Liver (tissue), 8 donors: ENCODE measurements at regions not wholly inside any gene's neighbourhood (a gene's known extent, or its start where the extent isn't known, plus 50 kb on each side); places are given as distances from the start of the nearest gene placed in this dataset.

Experiments used
- DNase-seq: peaks from one replicate; pipeline ENCODE4 v3.0.0-alpha.2; 2017; ENCODE audit warnings: low spot score
- H3K27ac ChIP-seq, 2 donors: one replicate each; pipeline ENCODE4 v1.7.0; 2013; ENCODE audit warnings: inconsistent platforms in 2 of 2, low read length in 2 of 2, control low read depth in 1 of 2, low read depth in 1 of 2, mild to moderate bottlenecking in 1 of 2
- H3K27me3 ChIP-seq, 4 donors: one replicate each; pipeline versions ENCODE4 v1.6.1 to v1.7.0; 2013; ENCODE audit warnings: low read length in 3 of 4, inconsistent platforms in 1 of 4, mild to moderate bottlenecking in 1 of 4, moderate library complexity in 1 of 4; ENCODE audit not compliant: control insufficient read depth in 4 of 4, insufficient read depth in 4 of 4
- H3K36me3 ChIP-seq, 4 donors: one replicate each; pipeline versions ENCODE4 v1.6.1 to v1.7.0; 2013; ENCODE audit warnings: low read length in 3 of 4, mild to moderate bottlenecking in 3 of 4, low read depth in 1 of 4, moderate library complexity in 1 of 4; ENCODE audit not compliant: control insufficient read depth in 4 of 4, insufficient read depth in 3 of 4
- H3K4me1 ChIP-seq, 4 donors: one replicate each; pipeline versions ENCODE4 v1.6.1 to v1.7.0; 2013; ENCODE audit warnings: low read length in 3 of 4, mild to moderate bottlenecking in 3 of 4, moderate library complexity in 1 of 4; ENCODE audit not compliant: control insufficient read depth in 4 of 4, insufficient read depth in 4 of 4
- H3K4me3 ChIP-seq, 3 donors: one replicate each; pipeline versions ENCODE4 v1.6.1 to v1.7.0; 2013; ENCODE audit warnings: low read length in 3 of 3, control low read depth in 1 of 3, low read depth in 1 of 3, mild to moderate bottlenecking in 1 of 3
- H3K9ac ChIP-seq, 2 donors: one replicate each; pipeline ENCODE4 v1.7.0; 2013; ENCODE audit warnings: low read length in 2 of 2, mild to moderate bottlenecking in 2 of 2, moderate library complexity in 2 of 2, control low read depth in 1 of 2, low read depth in 1 of 2
- H3K9me3 ChIP-seq, 4 donors: one replicate each; pipeline versions ENCODE4 v1.6.1 to v1.7.0; 2013; ENCODE audit warnings: low read length in 3 of 4; ENCODE audit not compliant: control insufficient read depth in 4 of 4
- EGR1 ChIP-seq, 2 donors: IDR thresholded peaks; 2 replicates each; pipeline ENCODE4 v1.6.1; 2016 to 2018; ENCODE audit warnings: antibody characterized with exemption in 2 of 2, low read depth in 2 of 2
- FOXA1 ChIP-seq: IDR thresholded peaks from 2 replicates; pipeline ENCODE4 v1.6.1; 2016; ENCODE audit warnings: antibody characterized with exemption
- FOXA2 ChIP-seq: IDR thresholded peaks from 2 replicates; pipeline ENCODE4 v1.6.1; 2016; ENCODE audit warnings: antibody characterized with exemption
- GABPA ChIP-seq, 2 donors: IDR thresholded peaks in 1 of 2; conservative IDR thresholded peaks in 1 of 2; 2 replicates each; pipeline ENCODE4 v1.6.1; 2016; ENCODE audit warnings: antibody characterized with exemption in 2 of 2, mild to moderate bottlenecking in 1 of 2, moderate library complexity in 1 of 2
- HNF4A ChIP-seq, 2 donors: conservative IDR thresholded peaks; 2 replicates each; pipeline ENCODE4 v1.6.1; 2016; ENCODE audit warnings: antibody characterized with exemption in 2 of 2, mild to moderate bottlenecking in 2 of 2
- HNF4G ChIP-seq: IDR thresholded peaks from 2 replicates; pipeline ENCODE4 v1.6.1; 2016; ENCODE audit warnings: antibody characterized with exemption
- JUND ChIP-seq, 2 donors: IDR thresholded peaks; 2 replicates each; pipeline ENCODE4 v1.6.1; 2016; ENCODE audit warnings: antibody characterized with exemption in 2 of 2
- NR2F2 ChIP-seq: IDR thresholded peaks from 2 replicates; pipeline ENCODE4 v1.6.1; 2016; ENCODE audit warnings: antibody characterized with exemption
- RAD21 ChIP-seq, 2 donors: IDR thresholded peaks; 2 replicates each; pipeline ENCODE4 v1.6.1; 2016; ENCODE audit warnings: antibody characterized with exemption in 2 of 2, mild to moderate bottlenecking in 2 of 2
- RXRA ChIP-seq, 2 donors: IDR thresholded peaks; 2 replicates each; pipeline ENCODE4 v1.6.1; 2017 to 2018; ENCODE audit warnings: antibody characterized with exemption in 2 of 2, mild to moderate bottlenecking in 1 of 2
- SP1 ChIP-seq: IDR thresholded peaks from 2 replicates; pipeline ENCODE4 v1.6.1; 2018; ENCODE audit warnings: antibody characterized with exemption, mild to moderate bottlenecking
- TAF1 ChIP-seq: conservative IDR thresholded peaks from 2 replicates; pipeline ENCODE4 v1.6.1; 2016; ENCODE audit warnings: antibody characterized with exemption, mild to moderate bottlenecking
- YY1 ChIP-seq: IDR thresholded peaks from 2 replicates; pipeline ENCODE4 v1.6.1; 2016; ENCODE audit warnings: antibody characterized with exemption, mild to moderate bottlenecking
- WGBS: extraction: QIAGEN DNeasy Blood & Tissue Kit; methylation state at CpG from one replicate; pipeline ENCODE4 v1.1.7; 2013; 5-methylcytosine and 5-hydroxymethylcytosine counted together
- TF ChIP-seq, protein P1 (sequence below): IDR thresholded peaks from 2 replicates; pipeline ENCODE4 v1.6.1; 2016; ENCODE audit warnings: antibody characterized with exemption
- TF ChIP-seq, protein P2 (sequence below): IDR thresholded peaks from 2 replicates; pipeline ENCODE4 v1.6.1; 2016; ENCODE audit warnings: antibody characterized with exemption
- TF ChIP-seq, protein P3 (sequence below): fragments of 150-350 bp; IDR thresholded peaks from 2 replicates; pipeline ENCODE4 v1.5.1; 2017; ENCODE audit warnings: improper control_type of control experiment, low read depth, low read length; ENCODE audit not compliant: missing input control
- TF ChIP-seq, protein P4 (sequence below): IDR thresholded peaks from 2 replicates; pipeline ENCODE4 v1.6.1; 2016; ENCODE audit warnings: antibody characterized with exemption, mild to moderate bottlenecking
- TF ChIP-seq, protein P5 (sequence below): IDR thresholded peaks from 2 replicates; pipeline ENCODE4 v1.6.1; 2016; ENCODE audit warnings: antibody characterized with exemption
- donor health status: healthy.
- donor health status: healthy.
- donor health status: healthy.
- donor health status: healthy.
- donor health status: healthy.

DNA sequence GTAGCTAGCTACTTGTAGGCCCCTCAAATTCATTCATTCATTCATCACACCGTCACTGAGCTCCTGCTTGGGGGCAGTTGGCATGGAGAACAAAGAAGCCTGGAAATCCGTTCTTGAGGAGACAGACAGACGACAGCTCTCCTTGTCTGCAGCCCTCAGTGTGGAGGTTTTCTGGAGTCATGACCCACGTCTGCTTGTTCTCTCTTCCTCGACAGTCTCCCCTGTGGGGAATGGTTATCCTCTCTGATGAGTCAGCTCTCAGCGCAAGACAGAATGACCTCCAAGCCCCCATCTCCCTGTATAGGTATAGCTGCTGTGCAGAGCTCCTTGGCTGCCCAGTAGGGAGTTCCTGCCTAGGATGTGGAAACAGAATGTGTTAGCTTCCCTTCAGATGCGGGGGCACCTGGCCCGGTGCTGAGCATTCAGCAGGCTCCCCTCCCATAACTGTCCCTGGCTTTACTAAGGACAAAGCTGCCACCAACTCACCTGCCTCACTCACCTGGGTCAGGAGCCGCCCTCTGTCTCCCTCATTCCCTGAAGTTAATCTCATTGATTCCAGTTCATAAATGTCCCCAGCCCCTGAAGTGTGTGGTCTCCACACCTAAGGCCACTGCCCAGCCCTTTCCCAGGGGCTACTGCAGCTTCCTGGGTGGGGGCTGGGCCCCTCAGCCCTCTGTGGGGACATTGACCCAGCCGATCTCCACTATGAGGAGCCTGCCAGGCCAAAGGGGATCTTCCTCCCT lies 124.7 kb downstream of the ACKR3 start:
- TF ChIP-seq FOXA2 (no peak), TAF1 (no peak), RXRA (IDR thresholded peaks at IDR 0.05) (no peak), YY1 (no peak), FOXA1 (no peak), EGR1 (IDR thresholded peaks at IDR 0.05; ENCODE audit: low read depth in 2 of 2) (no peak), GABPA (IDR thresholded peaks at IDR 0.05 in 1 of 2, conservative IDR thresholded peaks at IDR 0.05 in 1 of 2) (no peak), NR2F2 (no peak), JUND (IDR thresholded peaks at IDR 0.05) (no peak), RAD21 (IDR thresholded peaks at IDR 0.05) (no peak), SP1 (no peak), HNF4G (no peak), HNF4A (conservative IDR thresholded peaks at IDR 0.05) (no peak)
- TF ChIP-seq, protein P1, sequence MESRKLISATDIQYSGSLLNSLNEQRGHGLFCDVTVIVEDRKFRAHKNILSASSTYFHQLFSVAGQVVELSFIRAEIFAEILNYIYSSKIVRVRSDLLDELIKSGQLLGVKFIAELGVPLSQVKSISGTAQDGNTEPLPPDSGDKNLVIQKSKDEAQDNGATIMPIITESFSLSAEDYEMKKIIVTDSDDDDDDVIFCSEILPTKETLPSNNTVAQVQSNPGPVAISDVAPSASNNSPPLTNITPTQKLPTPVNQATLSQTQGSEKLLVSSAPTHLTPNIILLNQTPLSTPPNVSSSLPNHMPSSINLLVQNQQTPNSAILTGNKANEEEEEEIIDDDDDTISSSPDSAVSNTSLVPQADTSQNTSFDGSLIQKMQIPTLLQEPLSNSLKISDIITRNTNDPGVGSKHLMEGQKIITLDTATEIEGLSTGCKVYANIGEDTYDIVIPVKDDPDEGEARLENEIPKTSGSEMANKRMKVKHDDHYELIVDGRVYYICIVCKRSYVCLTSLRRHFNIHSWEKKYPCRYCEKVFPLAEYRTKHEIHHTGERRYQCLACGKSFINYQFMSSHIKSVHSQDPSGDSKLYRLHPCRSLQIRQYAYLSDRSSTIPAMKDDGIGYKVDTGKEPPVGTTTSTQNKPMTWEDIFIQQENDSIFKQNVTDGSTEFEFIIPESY, result no peak
- TF ChIP-seq, protein P2, sequence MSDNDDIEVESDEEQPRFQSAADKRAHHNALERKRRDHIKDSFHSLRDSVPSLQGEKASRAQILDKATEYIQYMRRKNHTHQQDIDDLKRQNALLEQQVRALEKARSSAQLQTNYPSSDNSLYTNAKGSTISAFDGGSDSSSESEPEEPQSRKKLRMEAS, result no peak
- TF ChIP-seq, protein P3, sequence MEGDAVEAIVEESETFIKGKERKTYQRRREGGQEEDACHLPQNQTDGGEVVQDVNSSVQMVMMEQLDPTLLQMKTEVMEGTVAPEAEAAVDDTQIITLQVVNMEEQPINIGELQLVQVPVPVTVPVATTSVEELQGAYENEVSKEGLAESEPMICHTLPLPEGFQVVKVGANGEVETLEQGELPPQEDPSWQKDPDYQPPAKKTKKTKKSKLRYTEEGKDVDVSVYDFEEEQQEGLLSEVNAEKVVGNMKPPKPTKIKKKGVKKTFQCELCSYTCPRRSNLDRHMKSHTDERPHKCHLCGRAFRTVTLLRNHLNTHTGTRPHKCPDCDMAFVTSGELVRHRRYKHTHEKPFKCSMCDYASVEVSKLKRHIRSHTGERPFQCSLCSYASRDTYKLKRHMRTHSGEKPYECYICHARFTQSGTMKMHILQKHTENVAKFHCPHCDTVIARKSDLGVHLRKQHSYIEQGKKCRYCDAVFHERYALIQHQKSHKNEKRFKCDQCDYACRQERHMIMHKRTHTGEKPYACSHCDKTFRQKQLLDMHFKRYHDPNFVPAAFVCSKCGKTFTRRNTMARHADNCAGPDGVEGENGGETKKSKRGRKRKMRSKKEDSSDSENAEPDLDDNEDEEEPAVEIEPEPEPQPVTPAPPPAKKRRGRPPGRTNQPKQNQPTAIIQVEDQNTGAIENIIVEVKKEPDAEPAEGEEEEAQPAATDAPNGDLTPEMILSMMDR, result no peak
- TF ChIP-seq, protein P4, sequence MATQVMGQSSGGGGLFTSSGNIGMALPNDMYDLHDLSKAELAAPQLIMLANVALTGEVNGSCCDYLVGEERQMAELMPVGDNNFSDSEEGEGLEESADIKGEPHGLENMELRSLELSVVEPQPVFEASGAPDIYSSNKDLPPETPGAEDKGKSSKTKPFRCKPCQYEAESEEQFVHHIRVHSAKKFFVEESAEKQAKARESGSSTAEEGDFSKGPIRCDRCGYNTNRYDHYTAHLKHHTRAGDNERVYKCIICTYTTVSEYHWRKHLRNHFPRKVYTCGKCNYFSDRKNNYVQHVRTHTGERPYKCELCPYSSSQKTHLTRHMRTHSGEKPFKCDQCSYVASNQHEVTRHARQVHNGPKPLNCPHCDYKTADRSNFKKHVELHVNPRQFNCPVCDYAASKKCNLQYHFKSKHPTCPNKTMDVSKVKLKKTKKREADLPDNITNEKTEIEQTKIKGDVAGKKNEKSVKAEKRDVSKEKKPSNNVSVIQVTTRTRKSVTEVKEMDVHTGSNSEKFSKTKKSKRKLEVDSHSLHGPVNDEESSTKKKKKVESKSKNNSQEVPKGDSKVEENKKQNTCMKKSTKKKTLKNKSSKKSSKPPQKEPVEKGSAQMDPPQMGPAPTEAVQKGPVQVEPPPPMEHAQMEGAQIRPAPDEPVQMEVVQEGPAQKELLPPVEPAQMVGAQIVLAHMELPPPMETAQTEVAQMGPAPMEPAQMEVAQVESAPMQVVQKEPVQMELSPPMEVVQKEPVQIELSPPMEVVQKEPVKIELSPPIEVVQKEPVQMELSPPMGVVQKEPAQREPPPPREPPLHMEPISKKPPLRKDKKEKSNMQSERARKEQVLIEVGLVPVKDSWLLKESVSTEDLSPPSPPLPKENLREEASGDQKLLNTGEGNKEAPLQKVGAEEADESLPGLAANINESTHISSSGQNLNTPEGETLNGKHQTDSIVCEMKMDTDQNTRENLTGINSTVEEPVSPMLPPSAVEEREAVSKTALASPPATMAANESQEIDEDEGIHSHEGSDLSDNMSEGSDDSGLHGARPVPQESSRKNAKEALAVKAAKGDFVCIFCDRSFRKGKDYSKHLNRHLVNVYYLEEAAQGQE, result no peak
- TF ChIP-seq, protein P5, sequence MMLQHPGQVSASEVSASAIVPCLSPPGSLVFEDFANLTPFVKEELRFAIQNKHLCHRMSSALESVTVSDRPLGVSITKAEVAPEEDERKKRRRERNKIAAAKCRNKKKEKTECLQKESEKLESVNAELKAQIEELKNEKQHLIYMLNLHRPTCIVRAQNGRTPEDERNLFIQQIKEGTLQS, result no peak
- DNase-seq, result no peak
- Histone ChIP-seq H3K27ac (no peak overlapping the region), H3K4me3 (no peak overlapping the region), H3K9me3 (no peaks in the 10 kb centered on the region), H3K4me1 (peaks cover 0 to 2% (median 0%) of the 10 kb centered on the region in 4 donors), H3K9ac (no peak overlapping the region), H3K27me3 (no peaks in the 10 kb centered on the region), H3K36me3 (no peaks in the 10 kb centered on the region)
- 85% methylated on average over 10 of the region's 10 CpGs for WGBS
